ENCODE measurements at regions not wholly inside any gene's neighbourhood (a gene's known extent, or its start where the extent isn't known, plus 50 kb on each side); places are given as distances from the start of the nearest gene placed in this dataset.

GRCh38 chr7:121525155-121525819, 129.2 kb upstream of the FAM3C start:
- peaks cover 0 to 12% (median 4%) of the 10 kb centered on the region in 4 donors for H3K4me1 ChIP-seq
- no peak for DNase-seq
- no peaks in the 10 kb centered on the region for H3K36me3 ChIP-seq
- no peak overlapping the region for H3K4me3 ChIP-seq
- 69 to 71% methylated on average over 4 of the region's 4 CpGs for WGBS, 2 donors (ENCODE audit: low coverage in 1 of 2)
- in situ Hi-C loops (cut with MboI; ENCODE audit: low pct_ligation_motif_present in 1 of 4, low pct_unique_long_range_greater_than_20kb in 1 of 4, low sequenced_read_pairs in 3 of 4) (no loop called here), intact Hi-C loops (cut with DNase I; ENCODE audit: low total_unique reads) (no loop called here)
- TF ChIP-seq POLR2AphosphoS5 (IDR thresholded peaks at IDR 0.05) (peak in 2 of 3 donors; percentile 30 to 34), CTCF (IDR thresholded peaks at IDR 0.05) (no peak)
- no peaks in the 10 kb centered on the region for H3K27me3 ChIP-seq
- no peaks in the 10 kb centered on the region for H3K9me3 ChIP-seq
- H3K27ac ChIP-seq, result peak overlapping the region; percentile 3 to 62 (median 44)

GRCh38 chr7:121521711-121522400, 125.7 kb upstream of the FAM3C start:
- DNase-seq, result no peak
- Histone ChIP-seq H3K27ac (no peak overlapping the region), H3K4me3 (no peak overlapping the region), H3K36me3 (no peaks in the 10 kb centered on the region), H3K4me1 (peaks cover 0 to 4% (median 0%) of the 10 kb centered on the region in 4 donors), H3K27me3 (no peaks in the 10 kb centered on the region), H3K9me3 (no peaks in the 10 kb centered on the region)
- intact Hi-C loops (cut with DNase I; ENCODE audit: low total_unique reads), result no loop called here
- WGBS, 2 donors (ENCODE audit: low coverage in 1 of 2), result 62% methylated on average over 3 of the region's 3 CpGs; no CpG with 5 or more reads in 1 of the 2 donors
- no peak for TF ChIP-seq EP300 (IDR thresholded peaks at IDR 0.05; ENCODE audit: low read depth)
- TF ChIP-seq POLR2A (IDR thresholded peaks at IDR 0.05), result no peak
- no peak for TF ChIP-seq POLR2AphosphoS5 (IDR thresholded peaks at IDR 0.05)
- no peak for TF ChIP-seq CTCF (IDR thresholded peaks at IDR 0.05)
- in situ Hi-C loops (cut with MboI; ENCODE audit: low pct_ligation_motif_present in 1 of 4, low pct_unique_long_range_greater_than_20kb in 1 of 4, low sequenced_read_pairs in 3 of 4), result no loop called here

- TF ChIP-seq EP300 (IDR thresholded peaks at IDR 0.05; ENCODE audit: low read depth), result no peak
- no peak for TF ChIP-seq CTCF (IDR thresholded peaks at IDR 0.05)
- TF ChIP-seq POLR2AphosphoS5 (IDR thresholded peaks at IDR 0.05), result no peak
- TF ChIP-seq POLR2A (IDR thresholded peaks at IDR 0.05), result no peak
- no peaks in the 10 kb centered on the region for H3K36me3 ChIP-seq
- 63 to 79% methylated on average over 1 of the region's 1 CpG for WGBS, 2 donors (ENCODE audit: low coverage in 1 of 2)
- intact Hi-C loops (cut with DNase I; ENCODE audit: low total_unique reads) (no loop called here), in situ Hi-C loops (cut with MboI; ENCODE audit: low pct_ligation_motif_present in 1 of 4, low pct_unique_long_range_greater_than_20kb in 1 of 4, low sequenced_read_pairs in 3 of 4) (no loop called here)
- DNase-seq, result no peak
- no peaks in the 10 kb centered on the region for H3K27me3 ChIP-seq
- no peak overlapping the region for H3K27ac ChIP-seq
- H3K4me1 ChIP-seq, result peaks cover 0 to 4% (median 0%) of the 10 kb centered on the region in 4 donors
- no peaks in the 10 kb centered on the region for H3K9me3 ChIP-seq
- H3K4me3 ChIP-seq, result no peak overlapping the region
Observed at GRCh38 chr7:121520911-121521310, 124.8 kb upstream of the FAM3C start.

GRCh38 chr7:121519548-121520521, 123.7 kb upstream of the FAM3C start:
- 80% methylated on average over 9 to 10 of the region's 10 CpGs for WGBS, 2 donors (ENCODE audit: low coverage in 1 of 2)
- Histone ChIP-seq H3K9me3 (no peaks in the 10 kb centered on the region), H3K36me3 (no peaks in the 10 kb centered on the region), H3K27ac (peak overlapping the region in 1 of 4 donors; percentile 14), H3K27me3 (no peaks in the 10 kb centered on the region), H3K4me3 (no peak overlapping the region), H3K4me1 (peaks cover 0 to 4% (median 0%) of the 10 kb centered on the region in 4 donors)
- no peak for DNase-seq
- TF ChIP-seq POLR2AphosphoS5 (IDR thresholded peaks at IDR 0.05) (no peak), CTCF (IDR thresholded peaks at IDR 0.05) (no peak), EP300 (IDR thresholded peaks at IDR 0.05; ENCODE audit: low read depth) (no peak), POLR2A (IDR thresholded peaks at IDR 0.05) (no peak)
- in situ Hi-C loops (cut with MboI; ENCODE audit: low pct_ligation_motif_present in 1 of 4, low pct_unique_long_range_greater_than_20kb in 1 of 4, low sequenced_read_pairs in 3 of 4) (no loop called here), intact Hi-C loops (cut with DNase I; ENCODE audit: low total_unique reads) (loop anchor here (5.0 kb wide), 1 partner anchor 677 kb away; no protein-coding TSS in a partner anchor)

Data from transverse colon (tissue), 4 donors.